OCI-LY1 (cell line): ENCODE measurements at regions not wholly inside any gene's neighbourhood (a gene's known extent, or its start where the extent isn't known, plus 50 kb on each side); places are given as distances from the start of the nearest gene placed in this dataset.

Experiments used
- EZH2 ChIP-seq: fragments of 200-600 bp; sonication (generic), shearing (Covaris generic); IDR thresholded peaks from 2 replicates; pipeline ENCODE4 v1.8.0; 2017; ENCODE audit warnings: borderline replicate concordance, mixed run types, mild to moderate bottlenecking, antibody characterized with exemption, low read length, moderate library complexity, mixed read lengths
- TF ChIP-seq, protein P1 (sequence below): fragments of 200-600 bp; sonication (generic), shearing (Covaris generic); IDR thresholded peaks from 2 replicates; pipeline ENCODE4 v1.5.1; 2017; ENCODE audit warnings: mild to moderate bottlenecking, antibody characterized with exemption, low read length, moderate library complexity, mixed read lengths

DNA sequence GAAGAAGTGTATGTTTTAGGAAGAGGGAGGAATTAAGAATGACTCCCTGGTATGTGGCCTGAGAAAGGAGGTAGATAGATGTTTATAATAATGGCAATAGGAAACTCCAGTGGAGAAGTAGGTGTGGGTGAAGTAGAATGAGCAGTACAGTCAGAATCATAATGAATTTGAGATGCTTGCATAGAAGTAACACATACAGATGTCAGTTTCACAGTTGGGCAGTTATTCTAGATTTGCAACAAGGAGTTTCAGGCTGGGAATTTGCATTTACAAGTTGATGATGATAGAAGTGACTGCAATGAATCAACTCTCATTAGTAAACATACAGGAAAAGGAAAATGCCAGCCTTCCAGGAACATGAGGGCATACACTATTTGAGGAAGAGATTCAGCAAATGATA lies 149.0 kb downstream of the SLITRK1 start:
- TF ChIP-seq, protein P1, sequence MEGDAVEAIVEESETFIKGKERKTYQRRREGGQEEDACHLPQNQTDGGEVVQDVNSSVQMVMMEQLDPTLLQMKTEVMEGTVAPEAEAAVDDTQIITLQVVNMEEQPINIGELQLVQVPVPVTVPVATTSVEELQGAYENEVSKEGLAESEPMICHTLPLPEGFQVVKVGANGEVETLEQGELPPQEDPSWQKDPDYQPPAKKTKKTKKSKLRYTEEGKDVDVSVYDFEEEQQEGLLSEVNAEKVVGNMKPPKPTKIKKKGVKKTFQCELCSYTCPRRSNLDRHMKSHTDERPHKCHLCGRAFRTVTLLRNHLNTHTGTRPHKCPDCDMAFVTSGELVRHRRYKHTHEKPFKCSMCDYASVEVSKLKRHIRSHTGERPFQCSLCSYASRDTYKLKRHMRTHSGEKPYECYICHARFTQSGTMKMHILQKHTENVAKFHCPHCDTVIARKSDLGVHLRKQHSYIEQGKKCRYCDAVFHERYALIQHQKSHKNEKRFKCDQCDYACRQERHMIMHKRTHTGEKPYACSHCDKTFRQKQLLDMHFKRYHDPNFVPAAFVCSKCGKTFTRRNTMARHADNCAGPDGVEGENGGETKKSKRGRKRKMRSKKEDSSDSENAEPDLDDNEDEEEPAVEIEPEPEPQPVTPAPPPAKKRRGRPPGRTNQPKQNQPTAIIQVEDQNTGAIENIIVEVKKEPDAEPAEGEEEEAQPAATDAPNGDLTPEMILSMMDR = no peak
- TF ChIP-seq EZH2 = no peak
